GM18870 (cell line): ENCODE measurements at regions not wholly inside any gene's neighbourhood (a gene's known extent, or its start where the extent isn't known, plus 50 kb on each side); places are given as distances from the start of the nearest gene placed in this dataset.
"Not testable (repeated sequence)": the region's sequence is repeated elsewhere in the genome, so short reads cannot be mapped to it uniquely, and the experiment has no call there.

Experiments
- ATAC-seq: cut with Tn5 transposase; IDR thresholded peaks from one replicate; pipeline ENCODE4 v1.9.1; 2021; ENCODE audit warnings: moderate library complexity; ENCODE audit not compliant: unreplicated experiment

DNA sequence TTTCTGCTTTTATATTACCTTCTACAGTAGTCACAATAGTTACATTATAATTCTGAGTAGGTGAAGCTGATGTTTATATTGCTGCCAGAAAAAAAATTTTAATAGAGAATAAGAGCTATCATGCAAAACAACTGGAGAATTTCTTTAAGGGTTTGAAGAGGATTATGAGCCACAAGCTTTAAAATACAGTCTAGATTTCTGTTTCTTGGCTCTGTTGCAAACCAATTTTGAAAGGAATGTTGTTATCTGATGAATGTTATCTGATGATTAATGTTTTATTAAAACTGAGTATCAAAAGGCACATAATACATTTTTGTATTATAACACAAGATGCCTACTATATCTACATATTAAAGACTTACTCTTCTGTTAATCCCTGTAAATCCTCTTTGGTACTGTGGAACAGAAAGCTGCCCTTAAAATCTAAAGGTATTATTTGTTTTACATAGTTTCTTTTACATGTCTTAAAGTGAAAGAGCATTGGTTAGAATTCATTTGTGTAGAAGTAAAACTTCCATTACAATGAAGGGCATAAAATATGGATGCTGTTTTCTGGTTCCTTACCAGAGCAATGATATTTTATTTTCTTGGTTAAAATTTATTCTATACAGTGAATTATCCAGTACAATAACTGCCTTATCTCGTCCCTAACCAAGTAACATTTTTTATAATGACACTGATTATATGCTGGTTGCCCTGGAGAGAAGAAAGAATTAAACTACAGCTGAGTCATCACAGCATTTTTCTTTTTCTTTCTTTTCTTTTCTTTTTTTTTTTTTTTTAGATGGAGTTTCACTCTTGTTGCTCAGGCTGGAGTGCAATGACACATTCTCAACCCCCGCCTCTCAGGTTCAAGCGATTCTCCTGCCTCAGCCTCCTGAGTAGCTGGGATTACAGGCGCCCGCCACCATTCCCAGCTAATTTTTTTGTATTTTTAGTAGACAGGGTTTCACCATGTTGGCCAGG, 205.7 kb downstream of the TANC2 start:
- no peak for ATAC-seq

DNA sequence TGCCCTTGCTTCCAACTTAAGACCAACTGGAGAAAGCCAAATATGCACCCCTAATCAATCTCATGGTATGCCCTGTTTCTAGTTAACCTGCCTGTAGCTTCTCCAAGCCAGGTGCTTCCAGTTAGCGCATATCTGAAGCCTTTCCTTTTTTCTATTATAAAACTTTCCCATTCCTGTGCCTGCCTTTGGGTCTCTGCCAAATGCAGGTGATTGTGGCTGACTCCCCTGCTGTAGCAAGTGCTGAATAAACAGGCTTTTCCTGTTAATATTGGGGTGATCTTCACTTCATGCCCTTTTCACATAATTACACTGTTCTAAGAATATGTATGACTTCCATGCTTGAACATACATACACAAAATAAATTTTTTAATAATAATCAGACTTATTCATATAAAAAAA, 207.4 kb downstream of the TANC2 start:
- ATAC-seq, result no peak

DNA sequence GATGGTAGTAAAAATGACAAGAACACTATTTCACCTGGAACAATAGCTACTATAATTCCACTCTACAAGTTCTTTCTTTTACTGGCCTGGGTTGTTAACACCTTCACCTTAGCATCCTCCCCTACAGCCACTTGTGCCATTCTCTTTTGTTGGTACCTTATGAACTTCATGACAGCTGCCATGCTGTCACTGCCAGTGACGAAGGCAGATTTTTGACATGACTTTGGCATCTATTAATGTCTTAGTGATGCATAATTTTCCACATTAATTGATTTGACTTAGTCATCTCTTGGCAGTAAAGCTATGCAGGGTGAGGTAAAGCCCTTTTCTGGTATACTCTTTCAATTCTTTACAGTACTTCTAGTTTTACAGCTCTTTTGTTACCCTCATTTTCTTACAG, 207.9 kb downstream of the TANC2 start:
- no peak for ATAC-seq

DNA sequence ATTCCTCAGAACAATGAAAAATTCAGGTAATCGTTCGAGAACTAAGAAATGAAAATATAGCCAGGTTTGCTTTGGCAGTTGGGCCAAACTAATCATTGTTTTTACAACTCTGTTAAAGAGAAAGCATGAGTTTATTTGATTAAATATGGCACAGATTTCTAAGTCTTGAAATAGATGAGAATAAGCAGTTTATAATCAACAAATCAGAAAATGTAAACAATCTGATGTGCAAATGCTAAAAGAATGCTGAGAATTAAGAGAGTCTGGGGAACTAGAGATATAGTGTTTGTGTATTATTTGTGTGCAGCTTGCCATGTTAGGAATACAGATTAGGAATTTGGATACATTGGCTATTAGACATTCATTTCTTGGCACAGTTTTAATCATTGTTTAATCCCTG, 212.5 kb downstream of the TANC2 start:
- no peak for ATAC-seq

DNA sequence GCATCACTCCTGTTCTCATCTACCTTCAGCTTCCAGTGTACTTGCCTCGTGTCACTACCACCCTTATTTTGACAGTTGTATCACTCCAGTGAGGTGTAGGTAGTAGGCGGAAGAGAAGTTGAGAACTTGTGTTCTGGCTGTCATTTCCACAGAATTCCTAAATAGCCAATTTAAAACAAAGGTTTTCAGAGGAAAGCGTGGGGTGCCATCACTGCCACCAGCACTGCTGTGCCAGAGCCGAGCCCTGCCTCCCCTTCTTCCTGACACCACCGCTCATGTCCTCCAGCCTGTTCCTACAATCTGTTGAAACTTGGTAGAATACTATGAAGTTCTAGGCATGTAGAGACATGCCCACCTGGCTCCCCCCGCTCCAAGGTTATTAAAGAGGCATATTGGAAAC, 215.8 kb downstream of the TANC2 start:
- no peak for ATAC-seq

DNA sequence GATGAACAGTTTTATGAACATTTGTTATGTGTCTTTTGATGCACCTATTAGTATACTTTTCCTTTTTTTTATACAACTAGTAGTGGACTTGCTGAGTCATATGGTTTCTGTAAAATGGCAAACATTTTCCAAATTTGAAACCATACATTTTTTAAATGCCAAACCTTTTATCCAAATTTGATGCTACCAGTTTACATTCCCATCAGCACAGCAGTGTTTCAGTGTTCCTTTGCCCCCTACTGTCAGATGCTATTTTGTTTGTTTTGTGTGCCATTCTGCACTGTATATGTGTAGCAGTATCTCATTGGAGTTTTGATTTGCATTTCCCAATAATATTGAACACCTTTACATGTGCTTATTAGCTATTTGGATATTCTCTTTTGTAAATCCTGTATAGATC, 219.4 kb downstream of the TANC2 start:
- no peak for ATAC-seq

DNA sequence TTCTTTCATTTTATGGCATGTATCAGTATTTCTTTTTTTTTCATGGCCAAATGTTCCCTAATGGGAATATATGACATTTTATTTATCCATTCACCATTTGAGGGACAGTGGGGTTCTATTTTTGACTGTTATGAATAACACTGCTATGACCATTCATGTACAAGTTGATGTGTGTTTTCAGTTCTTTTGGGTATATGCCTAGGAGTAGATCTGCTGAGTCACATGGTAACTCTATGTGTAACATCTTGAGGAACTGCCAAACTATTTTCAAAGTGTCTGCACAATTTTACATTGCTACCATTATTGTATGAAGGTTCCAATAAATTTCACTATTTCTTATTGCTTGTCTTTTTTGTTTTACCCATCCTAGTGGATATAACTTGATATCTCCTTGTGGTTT, 223.0 kb downstream of the TANC2 start:
- ATAC-seq, result no peak

DNA sequence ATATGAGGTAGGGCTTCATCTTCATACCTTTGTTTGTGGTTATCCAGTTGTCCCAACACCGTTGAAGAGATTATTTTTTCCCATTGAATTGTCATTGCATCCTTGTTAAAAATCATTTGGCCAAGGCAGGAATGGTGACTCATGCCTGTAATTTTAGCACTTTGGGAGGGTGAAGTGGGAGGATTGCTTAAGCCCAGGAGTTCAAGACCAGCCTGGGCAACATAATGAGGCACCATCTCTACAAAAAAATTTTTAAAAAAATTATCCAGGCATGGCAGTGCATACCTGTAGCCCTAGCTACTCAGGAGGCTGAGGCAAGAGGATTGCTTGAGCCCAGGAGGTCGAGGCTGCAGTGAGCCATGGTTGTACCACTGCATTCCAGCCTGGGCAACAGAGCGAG, 223.9 kb downstream of the TANC2 start:
- ATAC-seq, result no peak

DNA sequence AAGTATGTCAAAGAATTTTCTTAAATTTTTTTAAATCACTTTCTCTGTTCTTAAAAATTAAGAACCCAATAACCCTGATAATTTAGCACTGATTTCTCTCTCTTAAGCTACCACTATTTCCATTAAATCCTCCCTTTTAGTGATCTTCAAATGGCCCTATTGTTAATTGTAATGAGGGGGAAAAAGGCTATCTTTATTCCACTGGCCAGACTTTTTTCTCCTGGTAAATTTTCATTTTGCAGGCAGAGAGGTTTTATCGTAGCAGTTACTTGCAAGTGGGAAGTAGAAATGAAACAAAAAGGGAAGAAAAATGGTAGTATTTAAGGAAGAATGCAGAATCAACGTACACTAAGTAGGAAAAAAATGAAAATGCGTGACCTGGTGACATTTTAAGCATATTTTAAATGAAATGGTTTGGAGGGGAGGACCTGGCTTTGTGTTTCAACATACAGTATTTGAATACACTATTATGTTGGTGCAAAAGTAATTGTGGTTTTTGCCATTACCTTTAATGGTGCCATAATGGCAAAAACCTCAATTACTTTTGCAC, 224.9 kb downstream of the TANC2 start:
- no peak for ATAC-seq

DNA sequence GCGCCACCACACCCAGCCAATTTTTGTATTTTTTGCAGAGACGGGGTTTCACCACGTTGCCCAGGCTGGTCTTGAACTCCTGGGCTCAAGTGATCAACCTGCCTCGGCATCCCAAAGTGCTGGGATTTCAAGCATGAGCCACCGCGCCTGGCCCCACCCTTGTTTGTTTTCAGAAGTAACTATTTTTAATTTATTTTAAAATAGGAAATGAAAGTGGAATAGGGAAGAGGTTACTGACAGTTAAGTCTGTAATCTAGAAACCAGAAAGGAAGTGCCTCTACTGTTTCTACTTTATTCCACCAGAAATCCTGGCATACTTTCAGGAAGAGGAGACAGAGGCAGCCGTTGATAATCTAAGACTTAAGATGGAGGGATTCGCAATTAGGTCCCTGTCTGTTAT, 225.6 kb downstream of the TANC2 start:
- ATAC-seq, result no peak

DNA sequence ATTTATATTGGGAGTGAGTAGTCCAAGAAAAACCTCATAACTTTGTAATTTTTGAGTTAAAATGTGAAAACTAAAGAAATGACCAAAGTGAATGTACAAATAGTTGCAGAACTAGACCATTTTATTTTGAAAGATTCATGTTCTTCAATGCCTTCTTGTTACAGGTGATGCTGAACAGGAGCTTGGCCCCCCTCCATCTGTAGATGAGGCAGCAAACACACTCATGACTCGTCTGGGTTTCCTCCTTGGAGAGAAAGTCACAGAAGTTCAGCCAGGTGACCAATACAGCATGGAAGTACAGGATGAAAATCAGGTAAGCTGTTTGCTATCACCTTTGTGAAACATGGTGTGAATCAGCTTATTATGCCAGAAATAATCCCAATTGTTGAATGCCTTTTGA, 227.8 kb downstream of the TANC2 start:
- ATAC-seq, result no peak

DNA sequence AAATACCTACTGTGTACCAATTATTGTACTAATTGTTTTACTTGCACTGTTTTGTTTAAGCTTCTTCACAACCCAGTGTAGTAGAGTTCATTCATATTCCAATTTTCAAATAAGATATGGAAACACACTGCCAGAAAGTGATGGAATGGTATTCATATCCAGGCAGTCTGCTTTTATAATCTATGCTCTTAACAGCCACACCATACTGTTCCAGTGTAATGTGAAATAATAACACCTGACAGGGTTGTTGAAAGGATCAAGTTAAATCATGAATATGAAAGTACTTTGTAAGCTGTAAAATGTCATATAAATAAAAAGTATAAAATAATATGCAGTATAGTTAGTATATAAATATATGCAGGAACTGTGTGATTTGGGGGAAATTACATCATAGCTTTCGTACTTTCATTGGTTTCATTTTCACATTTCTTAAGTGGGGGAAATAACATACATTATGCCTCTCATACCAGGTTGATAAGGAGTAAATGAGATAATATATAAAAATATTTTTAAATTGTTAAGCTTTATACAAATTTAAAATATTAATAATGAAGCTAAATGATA, 230.8 kb downstream of the TANC2 start:
- no peak for ATAC-seq

DNA sequence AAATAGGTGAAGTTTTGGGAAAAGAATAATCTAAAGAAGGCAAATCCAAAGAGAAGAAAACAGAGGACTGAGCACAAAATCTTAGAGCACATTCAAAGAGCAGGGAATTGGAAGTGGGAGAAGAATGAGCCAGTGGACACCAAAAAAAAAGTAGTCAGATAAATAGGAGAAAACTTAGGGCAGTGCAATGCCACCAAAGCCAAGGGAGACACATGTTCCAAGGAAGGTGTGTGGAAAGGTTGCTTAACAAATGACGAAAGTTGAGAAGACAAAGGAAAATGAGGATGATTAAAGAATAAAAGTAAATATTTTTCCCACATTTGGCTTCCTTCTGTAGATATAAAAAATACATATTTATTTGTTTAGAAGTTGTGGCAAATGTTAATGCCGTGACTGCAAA, 237.6 kb downstream of the TANC2 start:
- no peak for ATAC-seq

DNA sequence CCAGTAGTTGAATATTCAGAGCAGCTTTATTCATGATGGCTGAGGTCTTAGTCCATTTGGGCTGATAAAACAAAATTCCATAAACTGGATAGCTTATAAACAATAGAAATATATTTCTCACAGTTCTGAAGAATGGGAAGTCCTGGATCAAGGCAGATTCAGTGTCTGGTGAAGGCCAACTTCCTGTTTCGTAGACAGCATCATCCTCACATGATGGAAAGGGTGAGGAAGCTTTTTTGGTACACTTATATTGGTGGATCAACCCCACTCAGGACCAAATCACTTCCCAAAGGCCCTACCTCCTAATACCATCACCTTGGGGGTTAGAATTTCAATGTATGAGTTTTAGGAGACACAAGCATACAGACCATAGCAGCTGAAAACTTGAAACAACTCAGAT, 224.2 kb downstream of the CYB561 start:
- ATAC-seq, result no peak

DNA sequence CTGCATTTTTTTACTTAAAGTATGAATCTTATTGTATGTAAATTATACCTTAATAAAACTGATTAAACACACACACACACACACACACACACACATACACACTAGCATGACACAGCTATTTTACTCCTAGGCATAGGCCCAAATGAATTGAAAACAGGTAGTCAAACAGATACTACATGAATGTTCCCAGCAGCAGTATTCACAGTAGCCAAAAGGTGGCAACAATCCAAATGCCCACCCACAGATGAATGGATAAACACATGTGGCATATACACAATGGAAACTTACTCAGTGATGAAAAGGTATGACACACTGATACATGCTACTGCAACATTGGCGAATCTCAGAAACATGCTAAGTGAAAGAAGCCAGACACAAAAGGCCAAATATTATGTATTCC, 223.5 kb downstream of the CYB561 start:
- no peak for ATAC-seq

DNA sequence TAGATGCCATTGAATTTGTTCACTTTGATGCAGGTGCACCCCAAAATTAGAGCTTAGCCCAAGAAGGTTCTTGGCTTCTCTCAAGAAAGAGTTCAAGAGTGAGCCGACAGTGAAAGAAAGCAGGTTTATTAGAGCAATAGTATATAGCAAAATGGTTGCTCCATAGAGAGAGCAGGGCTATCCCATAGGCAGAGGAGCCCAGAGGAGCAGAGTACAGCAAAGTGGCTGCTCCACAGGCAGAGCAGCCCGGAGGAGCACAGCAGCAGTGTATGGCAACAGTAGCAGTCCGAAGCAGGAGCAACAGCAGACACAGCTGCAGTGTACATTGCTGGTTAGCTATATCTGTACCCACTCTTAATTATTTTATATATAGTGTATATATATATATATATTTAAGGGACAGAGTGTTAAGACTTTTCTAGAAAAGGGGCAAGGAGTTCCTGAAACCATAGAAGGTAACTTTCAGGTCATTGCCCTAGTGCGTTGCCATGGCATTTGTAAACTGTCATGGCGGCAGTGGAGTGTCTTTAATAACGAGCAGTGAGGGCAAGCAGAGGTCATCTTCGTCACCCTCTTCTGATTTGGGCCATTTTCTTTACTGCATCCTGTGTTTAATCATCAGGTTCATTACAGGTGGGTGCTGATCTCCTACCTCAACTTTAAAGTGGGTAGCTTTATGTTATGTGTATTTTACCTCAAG, 222.7 kb downstream of the CYB561 start:
- ATAC-seq, result no peak

DNA sequence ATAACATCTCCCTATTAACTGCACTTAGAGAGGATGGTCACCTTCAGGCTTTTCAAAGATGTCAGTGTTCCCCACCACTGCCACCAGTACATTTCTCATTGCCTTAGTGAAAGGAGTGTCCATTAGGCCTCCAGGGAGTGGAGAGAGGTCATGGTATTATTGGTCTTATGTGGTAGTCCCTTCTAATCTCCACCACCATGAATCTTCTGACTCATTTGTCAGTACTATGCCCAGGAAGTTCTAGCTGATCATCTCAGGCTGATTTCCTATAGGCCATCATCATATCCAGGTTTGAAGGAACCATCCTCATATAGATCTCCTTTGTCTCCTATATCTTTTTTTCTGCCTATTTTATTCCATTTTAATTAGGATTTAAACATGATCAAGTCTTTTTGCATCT, 221.5 kb downstream of the CYB561 start:
- ATAC-seq, result no peak

DNA sequence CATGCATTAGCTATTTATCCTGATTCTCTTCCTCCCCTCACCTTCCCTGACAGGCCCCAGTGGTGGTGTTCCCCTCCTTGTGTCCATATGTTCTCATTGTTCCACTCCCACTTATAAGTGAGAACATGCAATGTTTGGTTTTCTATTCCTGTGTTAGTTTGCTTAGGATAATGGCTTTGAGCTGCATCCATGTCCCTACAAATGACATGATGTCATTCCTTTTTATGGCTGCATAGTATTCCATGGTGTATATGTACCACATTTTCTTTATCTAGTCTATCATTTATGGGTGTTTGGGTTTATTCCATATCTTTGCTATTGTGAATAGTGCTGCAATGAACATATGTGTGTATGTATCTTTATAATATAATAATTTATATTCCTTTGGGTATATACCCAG, 219.4 kb downstream of the CYB561 start:
- ATAC-seq, result not testable (repeated sequence)

DNA sequence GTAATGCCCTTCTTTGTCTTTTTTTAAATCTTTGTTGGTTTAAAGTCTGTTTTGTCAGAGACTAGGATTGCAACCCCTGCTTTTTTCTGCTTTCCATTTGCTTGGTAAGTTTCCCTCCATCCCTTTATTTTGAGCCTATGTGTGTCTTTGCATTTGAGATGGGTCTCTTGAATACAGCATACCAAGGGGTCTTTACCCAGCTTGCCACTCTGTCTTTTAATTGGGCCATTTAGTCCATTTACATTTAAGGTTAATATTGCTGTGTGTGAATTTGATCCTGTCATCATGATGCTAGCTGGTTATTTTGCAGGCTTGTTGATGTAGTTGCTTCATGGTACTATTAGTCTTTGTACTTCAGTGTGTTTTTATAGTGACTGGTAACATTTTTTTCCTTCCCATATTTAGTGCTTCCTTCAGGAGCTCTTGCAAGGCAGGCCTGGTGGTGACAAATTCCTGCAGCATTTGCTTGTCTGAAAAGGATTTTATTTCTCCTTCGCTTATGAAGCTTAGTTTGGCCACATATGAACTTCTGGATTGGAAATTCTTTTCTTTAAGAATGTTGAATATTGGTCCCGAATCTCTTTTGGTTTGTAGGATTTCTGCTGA, 215.0 kb downstream of the CYB561 start:
- not testable (repeated sequence) for ATAC-seq

DNA sequence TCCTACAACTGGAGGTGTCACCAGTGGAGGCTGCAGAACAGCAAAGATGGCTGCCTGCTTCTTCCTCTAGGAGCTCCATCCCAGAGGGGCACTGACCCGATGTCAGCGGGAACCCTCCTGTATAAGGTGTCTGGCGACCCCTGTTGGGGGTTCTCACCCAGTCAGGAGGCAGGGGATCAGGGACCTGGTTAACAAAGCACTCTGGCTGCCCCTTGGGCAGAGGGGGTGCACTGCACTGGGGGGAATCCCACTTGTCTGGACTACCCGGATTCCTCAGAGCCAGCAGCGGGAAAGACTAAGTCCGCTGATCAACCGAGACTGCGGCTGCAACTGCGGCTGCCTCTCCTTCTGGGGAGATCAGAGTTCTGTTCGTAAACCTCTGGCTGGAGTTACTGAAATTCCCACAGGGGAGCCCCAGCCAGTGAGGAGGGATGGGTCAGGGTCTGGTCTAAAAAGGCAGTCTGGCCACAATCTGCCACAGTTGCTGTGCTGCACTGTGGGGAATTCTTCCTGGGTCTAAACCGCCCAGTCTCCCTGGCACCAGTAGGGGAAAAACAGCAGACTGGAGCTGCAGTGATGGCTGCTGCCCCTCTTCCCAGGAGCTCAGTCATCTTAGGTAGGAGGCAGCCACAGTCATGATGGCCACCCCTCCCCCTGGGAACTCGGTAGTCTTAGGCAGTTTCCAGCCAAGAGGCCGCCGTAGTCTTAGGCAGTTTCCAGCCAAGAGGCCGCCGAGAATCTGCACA, 213.4 kb downstream of the CYB561 start:
- ATAC-seq, result no peak

DNA sequence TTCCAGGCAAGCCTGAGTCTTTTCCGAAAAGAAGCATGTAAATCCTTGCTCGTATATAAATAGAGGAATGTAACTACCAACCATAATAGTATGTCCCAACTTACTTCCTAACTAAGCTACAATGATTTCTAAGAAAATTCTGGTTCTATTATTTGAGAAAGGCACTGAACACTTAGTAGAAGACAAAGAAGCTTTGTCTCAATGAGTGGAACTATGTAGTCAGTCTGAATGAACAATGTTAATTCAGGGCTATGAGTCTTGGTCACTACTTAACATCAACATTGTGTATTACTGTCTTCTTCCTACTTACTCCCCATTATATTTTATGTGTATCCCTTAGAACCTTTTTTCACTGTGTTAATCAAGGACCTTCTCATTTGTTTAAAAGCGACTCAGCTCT, 206.0 kb downstream of the CYB561 start:
- ATAC-seq, result no peak
